Stimulated activated CD8-positive, alpha-beta memory T cell treated with anti-CD3 and anti-CD28 coated beads, Interleukin-12 subunit alpha, Interleukin-12 subunit beta, amount 100 ng/mL, for 4 hours (primary cell): ENCODE measurements at regions not wholly inside any gene's neighbourhood (a gene's known extent, or its start where the extent isn't known, plus 50 kb on each side); places are given as distances from the start of the nearest gene placed in this dataset.
"Not testable (repeated sequence)": the region's sequence is repeated elsewhere in the genome, so short reads cannot be mapped to it uniquely, and the experiment has no call there.

Experiments used
- DNase-seq: peaks from one replicate; pipeline ENCODE4 v3.0.0-alpha.2; 2020; ENCODE audit warnings: low read depth

- DNase-seq = no peak
Observed at GRCh38 chr3:20326541-20326940, 140.5 kb upstream of the SGO1 start.

GRCh38 chr3:20325563-20325962 is 139.6 kb upstream of the SGO1 start:
- DNase-seq = no peak

GRCh38 chr3:20324664-20325478 is 138.9 kb upstream of the SGO1 start:
- DNase-seq = no peak

GRCh38 chr3:20323307-20323927 is 137.4 kb upstream of the SGO1 start:
- DNase-seq = no peak

GRCh38 chr3:20322085-20322484 is 136.1 kb upstream of the SGO1 start:
- DNase-seq = no peak

GRCh38 chr3:20321391-20322047 is 135.5 kb upstream of the SGO1 start:
- no peak for DNase-seq

GRCh38 chr3:20320489-20320888 is 134.5 kb upstream of the SGO1 start:
- DNase-seq = no peak

- no peak for DNase-seq
Observed at GRCh38 chr3:20319551-20319950, 133.5 kb upstream of the SGO1 start.

GRCh38 chr3:20317616-20318015 is 131.6 kb upstream of the SGO1 start:
- DNase-seq = no peak

- no peak for DNase-seq
Observed at GRCh38 chr3:20316238-20316637, 130.2 kb upstream of the SGO1 start.

GRCh38 chr3:20310629-20311028 is 124.6 kb upstream of the SGO1 start:
- DNase-seq = no peak

- DNase-seq = no peak
Observed at GRCh38 chr3:20307383-20307782, 121.4 kb upstream of the SGO1 start.

- DNase-seq = no peak
Observed at GRCh38 chr3:20305647-20306046, 119.6 kb upstream of the SGO1 start.

GRCh38 chr3:20302766-20303165 is 116.8 kb upstream of the SGO1 start:
- no peak for DNase-seq

GRCh38 chr3:20288050-20288449 is 102.0 kb upstream of the SGO1 start:
- no peak for DNase-seq

- no peak for DNase-seq
Observed at GRCh38 chr3:20280257-20280656, 94.3 kb upstream of the SGO1 start.

GRCh38 chr3:20265977-20266376 is 80.0 kb upstream of the SGO1 start:
- DNase-seq = not testable (repeated sequence)

GRCh38 chr3:20264900-20265567 is 79.0 kb upstream of the SGO1 start:
- DNase-seq = no peak

GRCh38 chr3:20258371-20258770 is 72.4 kb upstream of the SGO1 start:
- DNase-seq = no peak

- DNase-seq = no peak
Observed at GRCh38 chr3:20256144-20256543, 70.1 kb upstream of the SGO1 start.

GRCh38 chr3:20254268-20255117 is 68.5 kb upstream of the SGO1 start:
- DNase-seq = no peak

- DNase-seq = no peak
Observed at GRCh38 chr3:20250786-20251185, 64.8 kb upstream of the SGO1 start.
